Adrenal gland (tissue), 9 donors: ENCODE measurements at regions not wholly inside any gene's neighbourhood (a gene's known extent, or its start where the extent isn't known, plus 50 kb on each side); places are given as distances from the start of the nearest gene placed in this dataset.

ENCODE experiments used
- DNase-seq, 7 donors: peaks; one replicate each; pipeline ENCODE4 v3.0.0-alpha.2; 2019 to 2020
- H3K27ac ChIP-seq, 5 donors: fragments of 200-600 bp; sonication (generic) in 4 of 5; 1 replicate in 3 of 5; 2 replicates in 2 of 5; pipeline versions ENCODE4 v1.5.1 to v1.8.0; 2016 to 2020; ENCODE audit warnings: mild to moderate bottlenecking in 1 of 5
- H3K27me3 ChIP-seq: fragments of 200-600 bp; 2 replicates; pipeline ENCODE4 v1.8.0; 2021
- H3K36me3 ChIP-seq, 2 donors: fragments of 200-600 bp; replicated peaks in 1 of 2; 1 replicate in 1 of 2; 2 replicates in 1 of 2; pipeline versions ENCODE4 v1.5.1 to v1.8.0; 2018 to 2022
- H3K4me1 ChIP-seq, 2 donors: fragments of 200-600 bp; replicated peaks in 1 of 2; 1 replicate in 1 of 2; 2 replicates in 1 of 2; pipeline versions ENCODE4 v1.5.1 to v1.8.0; 2018 to 2021
- H3K4me3 ChIP-seq, 4 donors: fragments of 200-600 bp; sonication (generic) in 3 of 4; one replicate each; pipeline ENCODE4 v1.5.1; 2016 to 2018
- H3K9me3 ChIP-seq, 3 donors: fragments of 200-600 bp; sonication (generic) in 1 of 3; replicated peaks in 1 of 3; 1 replicate in 2 of 3; 2 replicates in 1 of 3; pipeline versions ENCODE4 v1.5.1 to v1.8.0; 2016 to 2021
- CTCF ChIP-seq, 6 experiments: fragments of 450-650 bp in 4 of 6; fragments of 200-600 bp in 2 of 6; sonication (generic) in 1 of 6; IDR thresholded peaks; 1 replicate in 5 of 6; 2 replicates in 1 of 6; pipeline versions ENCODE4 v1.5.1 to v1.8.0; 2016 to 2021; ENCODE audit warnings: antibody characterized with exemption in 6 of 6, mild to moderate bottlenecking in 2 of 6, moderate library complexity in 1 of 6
- POLR2A ChIP-seq, 2 donors: fragments of 450-650 bp; IDR thresholded peaks; one replicate each; pipeline ENCODE4 v1.6.1; 2017; ENCODE audit warnings: antibody characterized with exemption in 2 of 2, mild to moderate bottlenecking in 2 of 2, moderate library complexity in 1 of 2
- WGBS, 4 donors: extraction: QIAGEN DNeasy Blood & Tissue Kit in 2 of 4; methylation state at CpG; one replicate each; pipeline versions ENCODE4 v1.1.5 to v1.1.7; 2013 to 2017; 5-methylcytosine and 5-hydroxymethylcytosine counted together
- intact Hi-C, 2 donors: fragments of 100-400 bp; cut with DNase I; formaldehyde crosslinking; loops; one replicate each; pipeline versions ENCODE4 v1.14.1 to v1.15.0; 2022 to 2023
- donor health status: healthy with polysubstance abuse.
- donor health status: Bipolar disorder and iron deficiency.
- donor health status: DM: yes; HTN: yes; CAD: no.
- donor health status: DM: no; HTN: no; CAD: no.
- donor health status: DM: no; HTN: no; CAD: no.

DNA sequence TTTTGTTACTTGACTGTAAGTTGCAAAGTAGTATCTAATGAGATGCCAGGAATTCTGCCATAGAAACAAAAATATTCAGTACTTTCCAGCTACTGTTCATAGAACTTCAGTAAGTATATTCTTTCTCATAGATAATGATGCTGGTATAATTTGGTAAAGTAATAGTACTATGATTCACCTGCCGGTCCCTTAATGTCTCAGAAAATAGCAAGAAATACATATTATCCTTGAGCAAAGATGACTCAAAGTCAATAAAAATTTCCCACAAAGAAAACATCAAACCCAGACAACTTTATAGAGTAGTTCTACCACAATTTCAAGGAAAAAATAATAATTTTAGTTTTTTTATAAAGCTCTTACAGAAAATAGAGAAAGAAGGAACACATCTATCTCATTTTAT lies 105.4 kb downstream of the EPDR1 start:
- no peaks in the 10 kb centered on the region for H3K4me1 ChIP-seq
- no peak for TF ChIP-seq POLR2A (IDR thresholded peaks at IDR 0.05)
- no peak for TF ChIP-seq CTCF (IDR thresholded peaks at IDR 0.05)
- H3K27me3 ChIP-seq = no peaks in the 10 kb centered on the region
- DNase-seq = no peak
- WGBS, 4 donors = 62 to 100% (median 75%) methylated on average over 1 of the region's 1 CpG
- intact Hi-C loops = no loop called here
- no peaks in the 10 kb centered on the region for H3K36me3 ChIP-seq
- H3K27ac ChIP-seq = no peak overlapping the region
- H3K4me3 ChIP-seq = no peak overlapping the region
- H3K9me3 ChIP-seq = no peaks in the 10 kb centered on the region

DNA sequence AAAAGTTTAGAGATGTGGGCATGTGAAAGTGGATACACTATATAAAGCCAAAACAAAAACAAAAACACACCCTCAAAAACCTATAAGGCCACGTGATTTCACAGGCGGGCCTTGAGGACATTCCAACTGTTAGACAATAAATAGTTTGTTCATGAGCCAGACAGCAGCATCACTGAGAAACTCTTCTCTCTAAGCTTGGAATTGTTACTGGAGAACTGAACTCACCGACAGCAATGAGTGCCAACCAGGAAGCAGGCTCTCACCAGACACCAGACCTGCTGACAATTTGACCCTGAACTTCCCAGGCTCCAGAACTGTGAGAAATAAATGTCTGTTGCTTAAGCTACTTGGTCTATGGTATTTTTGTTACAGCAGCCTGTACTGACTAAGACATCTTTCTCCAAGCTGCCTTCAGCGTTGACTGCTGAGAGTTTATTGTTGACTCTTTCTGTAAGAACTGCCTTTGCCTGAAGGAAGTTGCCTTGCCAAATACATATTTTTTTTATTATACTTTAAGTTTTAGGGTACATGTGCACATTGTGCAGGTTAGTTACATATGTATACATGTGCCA lies 107.5 kb downstream of the EPDR1 start:
- Histone ChIP-seq H3K4me1 (no peaks in the 10 kb centered on the region), H3K9me3 (no peaks in the 10 kb centered on the region), H3K27ac (no peak overlapping the region), H3K4me3 (no peak overlapping the region), H3K36me3 (no peaks in the 10 kb centered on the region), H3K27me3 (no peaks in the 10 kb centered on the region)
- intact Hi-C loops = no loop called here
- DNase-seq = no peak
- WGBS, 4 donors = 74 to 85% (median 78%) methylated on average over 4 of the region's 4 CpGs
- TF ChIP-seq CTCF (IDR thresholded peaks at IDR 0.05) (no peak), POLR2A (IDR thresholded peaks at IDR 0.05) (no peak)

- TF ChIP-seq CTCF (IDR thresholded peaks at IDR 0.05) (no peak), POLR2A (IDR thresholded peaks at IDR 0.05) (no peak)
- Histone ChIP-seq H3K4me1 (no peaks in the 10 kb centered on the region), H3K27ac (no peak overlapping the region), H3K4me3 (no peak overlapping the region), H3K36me3 (no peaks in the 10 kb centered on the region), H3K9me3 (no peaks in the 10 kb centered on the region), H3K27me3 (no peaks in the 10 kb centered on the region)
- no peak for DNase-seq
- intact Hi-C loops = no loop called here
- WGBS, 4 donors = 84 to 86% (median 84%) methylated on average over 5 of the region's 5 CpGs
Measured at GRCh38 chr7:38034062-38034908, 113.8 kb downstream of the EPDR1 start.

- H3K27me3 ChIP-seq = no peaks in the 10 kb centered on the region
- intact Hi-C loops = no loop called here
- DNase-seq = no peak
- H3K36me3 ChIP-seq = no peaks in the 10 kb centered on the region
- no peak overlapping the region for H3K4me3 ChIP-seq
- no peaks in the 10 kb centered on the region for H3K9me3 ChIP-seq
- no peaks in the 10 kb centered on the region for H3K4me1 ChIP-seq
- WGBS, 4 donors = 75 to 87% (median 79%) methylated on average over 4 of the region's 4 CpGs
- TF ChIP-seq CTCF (IDR thresholded peaks at IDR 0.05) (no peak), POLR2A (IDR thresholded peaks at IDR 0.05) (no peak)
- no peak overlapping the region for H3K27ac ChIP-seq
Measured at GRCh38 chr7:38040831-38041230, 120.4 kb downstream of the EPDR1 start.
